ENCODE measurements at regions not wholly inside any gene's neighbourhood (a gene's known extent, or its start where the extent isn't known, plus 50 kb on each side); places are given as distances from the start of the nearest gene placed in this dataset.

DNA sequence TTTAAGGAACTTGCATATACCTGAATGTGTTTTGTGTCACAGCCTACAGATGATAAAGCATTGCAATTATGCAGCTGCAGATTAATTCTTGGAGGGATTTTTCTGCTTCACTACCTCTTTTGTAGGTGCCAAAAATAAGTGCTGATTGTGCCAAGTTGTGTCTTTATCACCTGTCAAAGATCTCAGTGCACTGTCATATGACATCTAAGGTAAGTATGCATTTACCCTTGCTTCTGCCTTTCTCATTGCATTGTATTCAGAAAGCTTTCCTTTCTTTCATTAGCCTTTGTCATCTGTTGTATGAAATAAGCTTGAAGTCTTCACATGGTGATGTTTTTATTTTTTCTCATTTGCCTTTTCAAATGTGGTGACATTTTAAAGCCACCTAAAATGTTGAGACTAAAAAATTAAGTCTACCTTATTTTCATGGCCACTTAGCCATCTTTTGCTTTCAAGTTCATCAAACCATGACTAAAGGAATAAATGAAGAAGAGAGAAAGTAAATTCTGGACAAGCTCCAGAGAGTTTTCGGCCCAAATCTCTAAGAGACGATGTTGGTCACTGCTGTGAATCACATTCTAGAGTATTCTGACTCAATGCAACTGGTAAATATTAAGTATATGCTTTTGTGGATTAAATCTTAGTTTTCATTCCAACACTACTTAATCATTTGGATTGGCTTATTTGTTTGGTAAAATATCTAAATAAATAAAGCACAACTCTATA is 381.8 kb upstream of the EPHA3 start:
- Histone ChIP-seq H3K14ac (replicated peaks; ENCODE audit: low read depth, low read length) (no peak overlapping the region), H3K36me3 (ENCODE audit: control insufficient read depth, insufficient read depth, low read length) (no peaks in the 10 kb centered on the region), H3K9ac (ENCODE audit: low read depth, low read length) (no peak overlapping the region), H2BK5ac (ENCODE audit: low read depth, low read length, poor library complexity, severe bottlenecking) (no peak overlapping the region), H3K56ac (ENCODE audit: extremely low read depth, insufficient read depth, low read length) (no peak overlapping the region), H2BK120ac (ENCODE audit: low read depth, low read length) (no peak overlapping the region), H3K4me3 (ENCODE audit: insufficient read depth, low read depth, low read length) (no peak overlapping the region), H3K79me1 (ENCODE audit: low read depth in 1 of 2, low read length in 2 of 2) (no peaks in the 10 kb centered on the region), H3K4ac (ENCODE audit: low read depth, low read length) (no peak overlapping the region), H3K4me1 (ENCODE audit: control insufficient read depth, insufficient read depth, low read length) (no peaks in the 10 kb centered on the region), H3K27ac (ENCODE audit: insufficient read depth, low read length) (no peak overlapping the region), H3K27me3 (ENCODE audit: control insufficient read depth, insufficient read depth, low read length) (no peaks in the 10 kb centered on the region), H3K4me2 (ENCODE audit: low read depth, low read length) (no peak overlapping the region), H3K23ac (ENCODE audit: low read depth, low read length) (no peak overlapping the region), H3K9me1 (ENCODE audit: insufficient read depth, low read length) (no peaks in the 10 kb centered on the region), H3K9me3 (ENCODE audit: control insufficient read depth, insufficient read depth, low read length) (no peaks in the 10 kb centered on the region), H4K20me1 (ENCODE audit: insufficient read depth, low read length) (no peaks in the 10 kb centered on the region), H4K8ac (ENCODE audit: low read depth in 2 of 2, low read length in 2 of 2) (no peak overlapping the region), H2AFZ (replicated peaks; ENCODE audit: low read length, poor library complexity) (no peak overlapping the region), H2BK15ac (ENCODE audit: low read depth, low read length) (no peak overlapping the region), H2AK9ac (replicated peaks; ENCODE audit: low read depth, low read length, poor library complexity) (no peak overlapping the region), H3K18ac (ENCODE audit: low read depth, low read length) (no peak overlapping the region), H2BK20ac (ENCODE audit: low read depth, low read length) (no peak overlapping the region), H4K5ac (ENCODE audit: low read depth, low read length) (no peak overlapping the region), H4K91ac (ENCODE audit: insufficient read depth, low read depth, low read length) (no peak overlapping the region), H2AK5ac (ENCODE audit: low read depth, low read length) (no peak overlapping the region)
- in situ Hi-C loops (cut with MboI; ENCODE audit: low sequenced_read_pairs) (no loop called here), intact Hi-C loops (cut with micrococcal nuclease) (no loop called here), dilution Hi-C loops (cut with HindIII; ENCODE audit: low sequenced_read_pairs, unreplicated experiment) (no loop called here)
- WGBS, 2 experiments (ENCODE audit: extremely low coverage in 2 of 2, insufficient read length in 1 of 2), result no CpG with 5 or more reads among the region's 2 CpGs
- DNase-seq, result no peak
- POLR2A ChIA-PET (ENCODE audit: unreplicated experiment), result no interaction called here
- CTCF ChIA-PET, result no interaction called here
- TF ChIP-seq BHLHE40 (IDR thresholded peaks at IDR 0.05; ENCODE audit: low read depth, low read length), result no peak
- TF ChIP-seq CEBPB (IDR thresholded peaks at IDR 0.05; ENCODE audit: low read depth, low read length), result no peak
- no peak for TF ChIP-seq RFX5 (IDR thresholded peaks at IDR 0.05; ENCODE audit: low read depth, low read length)
- TF ChIP-seq RCOR1 (IDR thresholded peaks at IDR 0.05; ENCODE audit: insufficient replicate concordance, low read length), result no peak
- no peak for TF ChIP-seq POLR2A (IDR thresholded peaks at IDR 0.05; ENCODE audit: low read depth, low read length)
- no peak for TF ChIP-seq MXI1 (IDR thresholded peaks at IDR 0.05; ENCODE audit: borderline replicate concordance, low read depth, low read length)
- no peak for TF ChIP-seq CHD1 (IDR thresholded peaks at IDR 0.05; ENCODE audit: low read depth, low read length)
- no peak for TF ChIP-seq FOS (IDR thresholded peaks at IDR 0.05; ENCODE audit: low read depth, low read length)
- TF ChIP-seq NFE2L2 (IDR thresholded peaks at IDR 0.05; ENCODE audit: low read depth, low read length), result no peak
- TF ChIP-seq, protein P1, sequence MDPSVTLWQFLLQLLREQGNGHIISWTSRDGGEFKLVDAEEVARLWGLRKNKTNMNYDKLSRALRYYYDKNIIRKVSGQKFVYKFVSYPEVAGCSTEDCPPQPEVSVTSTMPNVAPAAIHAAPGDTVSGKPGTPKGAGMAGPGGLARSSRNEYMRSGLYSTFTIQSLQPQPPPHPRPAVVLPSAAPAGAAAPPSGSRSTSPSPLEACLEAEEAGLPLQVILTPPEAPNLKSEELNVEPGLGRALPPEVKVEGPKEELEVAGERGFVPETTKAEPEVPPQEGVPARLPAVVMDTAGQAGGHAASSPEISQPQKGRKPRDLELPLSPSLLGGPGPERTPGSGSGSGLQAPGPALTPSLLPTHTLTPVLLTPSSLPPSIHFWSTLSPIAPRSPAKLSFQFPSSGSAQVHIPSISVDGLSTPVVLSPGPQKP (IDR thresholded peaks at IDR 0.05; ENCODE audit: borderline replicate concordance, low read depth, low read length), result no peak
- no peak for TF ChIP-seq MAFK (IDR thresholded peaks at IDR 0.05; ENCODE audit: low read depth, low read length)
- no peak for ATAC-seq (ENCODE audit: low read depth)
- no TSS peak for BruUV-seq (replicated peaks)

Measured in IMR-90 (cell line).